SK-N-SH (cell line): ENCODE measurements at regions not wholly inside any gene's neighbourhood (a gene's known extent, or its start where the extent isn't known, plus 50 kb on each side); places are given as distances from the start of the nearest gene placed in this dataset.

ENCODE experiments used
- CTCF ChIA-PET: fragments of 300-600, 350-600 bp; formaldehyde crosslinking; extraction: SDS; loops from one replicate; lab custom pipeline; 2021; lab: Yijun Ruan, JAX
- POLR2A ChIA-PET: fragments of 350-600 bp; sonication (Branson Sonifier 250); formaldehyde crosslinking; extraction: SDS; loops from one replicate; lab custom pipeline; 2020; ENCODE audit warnings: antibody characterized with exemption, inconsistent platforms; lab: Yijun Ruan, JAX
- DNase-seq: peaks from one replicate; pipeline ENCODE4 v3.0.0; 2012
- H2AFZ ChIP-seq: fragments of 200-600 bp; sonication (generic); 2 replicates; pipeline ENCODE4 v1.8.1; 2016; ENCODE audit warnings: antibody characterized with exemption, mild to moderate bottlenecking, low read depth
- H3F3A ChIP-seq: fragments of 200-600 bp; sonication (generic); replicated peaks from 2 replicates; pipeline ENCODE3; 2016; ENCODE audit warnings: antibody characterized with exemption, mild to moderate bottlenecking; ENCODE audit not compliant: insufficient read depth
- H3K27ac ChIP-seq, 2 experiments: fragments of 200-500 bp in 1 of 2; fragments of 200-600 bp in 1 of 2; sonication (Bioruptor generic) in 1 of 2; sonication (generic), shearing (Covaris generic) in 1 of 2; 2 replicates each; pipeline versions ENCODE4 v1.5.1 to v1.6.1; 2014 to 2016; ENCODE audit warnings: low read depth in 2 of 2, inconsistent platforms in 1 of 2, low read length in 1 of 2, mild to moderate bottlenecking in 1 of 2, mixed read lengths in 1 of 2
- H3K27me3 ChIP-seq: fragments of 200-600 bp; sonication (generic), shearing (Covaris generic); 2 replicates; pipeline ENCODE4 v1.6.1; 2016; ENCODE audit warnings: mixed run types; ENCODE audit not compliant: insufficient read depth
- H3K36me3 ChIP-seq, 2 experiments: fragments of 200-500 bp in 1 of 2; fragments of 200-600 bp in 1 of 2; sonication (Bioruptor generic) in 1 of 2; sonication (generic) in 1 of 2; replicated peaks in 1 of 2; 2 replicates each; pipeline versions ENCODE3 to v1.5.1; 2014 to 2016; ENCODE audit warnings: low read length in 1 of 2, mild to moderate bottlenecking in 1 of 2; ENCODE audit not compliant: insufficient read depth in 2 of 2, control insufficient read depth in 1 of 2
- H3K4me1 ChIP-seq, 2 experiments: fragments of 200-500 bp in 1 of 2; fragments of 200-600 bp in 1 of 2; sonication (Bioruptor generic) in 1 of 2; sonication (generic), shearing (Covaris generic) in 1 of 2; 2 replicates each; pipeline versions ENCODE4 v1.5.1 to v1.6.1; 2014 to 2016; ENCODE audit warnings: low read depth in 1 of 2, low read length in 1 of 2, mixed run types in 1 of 2; ENCODE audit not compliant: insufficient read depth in 2 of 2, control insufficient read depth in 1 of 2
- H3K4me2 ChIP-seq: fragments of 200-600 bp; sonication (generic), shearing (Covaris generic); 2 replicates; pipeline ENCODE4 v1.6.1; 2017; ENCODE audit warnings: mixed run types
- H3K4me3 ChIP-seq, 2 experiments: fragments of 200-500 bp in 1 of 2; fragments of 200-600 bp in 1 of 2; sonication (Bioruptor generic) in 1 of 2; sonication (generic), shearing (Covaris generic) in 1 of 2; 2 replicates each; pipeline versions ENCODE4 v1.5.1 to v1.8.1; 2014 to 2016; ENCODE audit warnings: low read depth in 2 of 2, inconsistent platforms in 1 of 2, low read length in 1 of 2, mild to moderate bottlenecking in 1 of 2, mixed read lengths in 1 of 2, moderate library complexity in 1 of 2
- H3K79me2 ChIP-seq: fragments of 200-600 bp; sonication (generic); 2 replicates; pipeline ENCODE4 v1.8.1; 2017; ENCODE audit warnings: mild to moderate bottlenecking; ENCODE audit not compliant: insufficient read depth
- H3K9ac ChIP-seq: fragments of 200-600 bp; sonication (generic); 2 replicates; pipeline ENCODE4 v1.6.1; 2017; ENCODE audit warnings: mixed run types
- H3K9me2 ChIP-seq: fragments of 200-600 bp; sonication (generic); 2 replicates; pipeline ENCODE4 v1.6.1; 2017; ENCODE audit warnings: mixed run types
- H3K9me3 ChIP-seq: fragments of 200-600 bp; sonication (generic); 2 replicates; pipeline ENCODE4 v1.6.1; 2017; ENCODE audit warnings: mixed run types, mild to moderate bottlenecking, moderate library complexity
- H4K20me1 ChIP-seq: fragments of 200-600 bp; sonication (generic); 2 replicates; pipeline ENCODE4 v1.6.1; 2017; ENCODE audit warnings: mild to moderate bottlenecking, mixed run types; ENCODE audit not compliant: insufficient read depth
- CTCF ChIP-seq: fragments of 200-600 bp; sonication (generic); IDR thresholded peaks from 2 replicates; pipeline ENCODE4 v1.6.1; 2017; ENCODE audit warnings: antibody characterized with exemption, mild to moderate bottlenecking, moderate library complexity
- ELF1 ChIP-seq: IDR thresholded peaks from 2 replicates; pipeline ENCODE4 v1.4.0; 2012
- EP300 ChIP-seq, 2 experiments: IDR thresholded peaks; 2 replicates each; pipeline versions ENCODE4 v1.4.0 to v1.6.1; 2012; ENCODE audit warnings: borderline replicate concordance in 1 of 2, low read depth in 1 of 2, low read length in 1 of 2
- EZH2phosphoT487 ChIP-seq: fragments of 200-600 bp; sonication (generic); IDR thresholded peaks from 2 replicates; pipeline ENCODE4 v1.6.1; 2017; ENCODE audit warnings: low read depth, mixed run types, mild to moderate bottlenecking, antibody characterized with exemption, moderate library complexity, borderline replicate concordance
- FOSL2 ChIP-seq: IDR thresholded peaks from 2 replicates; pipeline ENCODE4 v1.4.0; 2012; ENCODE audit warnings: low read depth, mild to moderate bottlenecking, moderate library complexity, borderline replicate concordance
- GABPA ChIP-seq: IDR thresholded peaks from 2 replicates; pipeline ENCODE4 v1.4.0; 2012; ENCODE audit warnings: low read depth, mild to moderate bottlenecking
- IRF3 ChIP-seq: fragments of 150-350 bp; IDR thresholded peaks from 2 replicates; pipeline ENCODE4 v1.6.1; 2016; ENCODE audit warnings: mild to moderate bottlenecking, low read depth, low read length
- JUND ChIP-seq: IDR thresholded peaks from 2 replicates; pipeline ENCODE4 v1.4.0; 2012
- MEF2A ChIP-seq: IDR thresholded peaks from 2 replicates; pipeline ENCODE4 v1.4.0; 2012; ENCODE audit warnings: low read depth, borderline replicate concordance
- NRF1 ChIP-seq: IDR thresholded peaks from 2 replicates; pipeline ENCODE4 v1.6.1; 2012; ENCODE audit warnings: low read depth, mild to moderate bottlenecking, low read length
- PBX3 ChIP-seq: IDR thresholded peaks from 2 replicates; pipeline ENCODE4; 2012
- RAD21 ChIP-seq: IDR thresholded peaks from 2 replicates; pipeline ENCODE4 v1.6.1; 2012; ENCODE audit warnings: mild to moderate bottlenecking, low read length
- RCOR1 ChIP-seq: fragments of 150-350 bp; IDR thresholded peaks from 2 replicates; pipeline ENCODE4 v1.6.1; 2017; ENCODE audit warnings: antibody characterized with exemption, low read length
- REST ChIP-seq: IDR thresholded peaks from 2 replicates; pipeline ENCODE4 v1.6.1; 2012; ENCODE audit warnings: mild to moderate bottlenecking, low read depth, low read length, moderate library complexity
- RXRA ChIP-seq: IDR thresholded peaks from 2 replicates; pipeline ENCODE4 v1.4.0; 2012; ENCODE audit warnings: low read depth, mild to moderate bottlenecking, borderline replicate concordance
- SMC3 ChIP-seq: IDR thresholded peaks from 2 replicates; pipeline ENCODE4 v1.6.1; 2012; ENCODE audit warnings: low read depth, low read length, improper control_type of control experiment
- TAF1 ChIP-seq: IDR thresholded peaks from 2 replicates; pipeline ENCODE4 v1.6.1; 2012; ENCODE audit warnings: low read depth, mild to moderate bottlenecking, low read length, moderate library complexity, borderline replicate concordance
- TCF12 ChIP-seq: IDR thresholded peaks from 2 replicates; pipeline ENCODE4 v1.4.0; 2012
- ZBTB33 ChIP-seq: IDR thresholded peaks from 2 replicates; pipeline ENCODE4 v1.4.0; 2012; ENCODE audit warnings: low read depth, borderline replicate concordance
- WGBS: methylation state at CpG from one replicate; pipeline ENCODE4 v1.1.6; 2017; ENCODE audit warnings: low lambda C conversion rate; 5-methylcytosine and 5-hydroxymethylcytosine counted together

GRCh38 chr16:63712725-63713124 is 1409.1 kb downstream of the CDH11 start:
- no peaks in the 10 kb centered on the region for H4K20me1 ChIP-seq
- H3K4me2 ChIP-seq, result no peak overlapping the region
- H3K79me2 ChIP-seq, result no peaks in the 10 kb centered on the region
- H3K9ac ChIP-seq, result no peak overlapping the region
- H3K27ac ChIP-seq, result no peak overlapping the region
- no peaks in the 10 kb centered on the region for H3K27me3 ChIP-seq
- POLR2A ChIA-PET, result no interaction called here
- CTCF ChIA-PET, result no interaction called here
- no peak overlapping the region for H3K4me3 ChIP-seq
- no peaks in the 10 kb centered on the region for H3K36me3 ChIP-seq
- no peaks in the 10 kb centered on the region for H3K4me1 ChIP-seq
- WGBS, result 74% methylated on average over 1 of the region's 1 CpG
- no peak for DNase-seq
- TF ChIP-seq RAD21, result no peak
- TF ChIP-seq EZH2phosphoT487, result no peak
- TF ChIP-seq NRF1, result no peak
- TF ChIP-seq JUND, result no peak
- TF ChIP-seq CTCF, result no peak
- no peak for TF ChIP-seq EP300 (IDR thresholded peaks at IDR 0.05; ENCODE audit: borderline replicate concordance in 1 of 2, low read depth in 1 of 2, low read length in 1 of 2)
- TF ChIP-seq ELF1, result no peak
- TF ChIP-seq TCF12, result no peak
- TF ChIP-seq MEF2A, result no peak
- no peak for TF ChIP-seq RCOR1
- no peak for TF ChIP-seq PBX3
- TF ChIP-seq RXRA, result no peak
- no peak for TF ChIP-seq GABPA
- TF ChIP-seq FOSL2, result no peak
- TF ChIP-seq IRF3, result no peak
- TF ChIP-seq TAF1, result no peak
- no peak for TF ChIP-seq REST
- TF ChIP-seq ZBTB33, result no peak
- TF ChIP-seq SMC3, result no peak
- TF ChIP-seq, all 33 proteins: peak for 0
- no peaks in the 10 kb centered on the region for H3K9me3 ChIP-seq
- no peaks in the 10 kb centered on the region for H3F3A ChIP-seq
- H3K9me2 ChIP-seq, result no peaks in the 10 kb centered on the region
- H2AFZ ChIP-seq, result no peak overlapping the region
